ENCODE measurements at regions not wholly inside any gene's neighbourhood (a gene's known extent, or its start where the extent isn't known, plus 50 kb on each side); places are given as distances from the start of the nearest gene placed in this dataset.

DNA sequence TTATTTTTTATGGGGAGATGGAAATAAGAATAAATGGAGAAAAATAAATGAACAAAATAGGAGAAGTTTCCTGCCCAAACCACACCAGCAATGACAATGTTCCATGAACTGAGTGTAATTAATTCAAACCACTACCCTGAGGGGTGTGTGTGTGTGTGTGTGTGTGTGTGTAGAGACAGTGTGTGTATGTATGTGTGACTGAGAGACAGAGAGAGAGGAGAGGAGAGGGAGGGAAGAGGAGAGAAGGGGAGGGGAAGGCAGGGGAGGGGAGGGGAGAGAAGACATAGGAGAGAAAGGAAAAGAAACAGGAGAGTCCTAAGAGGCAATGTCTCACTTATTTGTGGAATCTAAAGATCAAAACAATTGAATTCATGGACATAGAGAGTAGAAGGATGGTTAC is 65.0 kb upstream of the POU2AF1 start:
- DNase-seq = no peak

DNA sequence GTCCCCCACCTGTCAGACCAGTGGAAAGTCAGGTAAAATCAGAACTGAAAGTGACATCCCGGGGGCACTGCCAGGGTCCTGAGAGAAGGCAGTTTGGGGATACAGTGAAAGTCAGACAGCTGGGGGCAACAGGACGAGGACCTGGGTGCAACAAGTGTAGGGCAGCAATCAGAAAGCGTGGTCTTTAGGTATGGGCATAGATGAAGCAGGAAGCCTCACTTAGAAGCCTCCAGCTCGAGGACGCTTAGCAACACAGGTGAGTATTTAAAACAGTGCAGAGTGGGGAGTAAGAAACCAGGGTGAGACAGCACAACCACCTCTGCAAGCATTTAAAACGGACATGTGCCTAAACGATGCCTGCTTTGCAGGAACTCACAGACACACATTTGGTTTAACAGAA is 64.6 kb upstream of the POU2AF1 start:
- peak; percentile 21 for DNase-seq

DNA sequence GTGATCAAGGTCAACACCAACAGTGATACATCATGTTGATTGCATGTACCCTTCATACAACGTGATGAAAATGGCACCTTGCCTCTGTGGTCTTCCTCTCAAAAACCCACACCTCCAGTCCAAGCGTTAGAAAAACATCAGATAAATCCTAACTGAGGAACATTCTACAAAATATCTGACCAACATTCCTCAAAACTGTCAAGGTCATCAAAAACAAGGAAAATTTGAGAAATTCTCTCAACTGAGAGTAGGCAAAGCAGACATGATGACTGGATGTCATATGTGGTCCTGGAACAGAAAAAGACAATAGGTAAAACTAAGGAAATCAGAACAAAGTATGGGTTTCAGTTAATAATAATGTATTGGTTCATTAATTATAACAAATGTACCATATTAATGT is 64.0 kb upstream of the POU2AF1 start:
- no peak for DNase-seq

DNA sequence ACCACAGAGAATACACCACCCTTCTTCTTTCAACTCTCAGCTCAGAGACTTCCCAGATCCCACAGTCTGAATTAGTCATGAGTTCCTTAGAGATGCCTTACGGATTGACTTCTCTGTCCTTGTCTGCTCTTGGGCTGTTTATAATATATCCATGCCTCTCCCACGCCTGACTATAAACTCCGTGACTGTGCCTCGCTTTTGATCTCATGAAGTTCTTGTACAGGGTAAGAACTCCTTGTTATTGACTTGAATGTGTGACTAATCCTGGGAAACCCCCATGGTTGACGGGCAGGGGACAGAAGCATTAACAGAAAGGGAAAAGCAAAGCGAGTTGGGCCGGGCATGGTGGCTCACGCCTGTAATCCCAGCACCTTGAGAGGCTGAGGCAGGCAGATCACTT is 62.4 kb upstream of the POU2AF1 start:
- no peak for DNase-seq

DNA sequence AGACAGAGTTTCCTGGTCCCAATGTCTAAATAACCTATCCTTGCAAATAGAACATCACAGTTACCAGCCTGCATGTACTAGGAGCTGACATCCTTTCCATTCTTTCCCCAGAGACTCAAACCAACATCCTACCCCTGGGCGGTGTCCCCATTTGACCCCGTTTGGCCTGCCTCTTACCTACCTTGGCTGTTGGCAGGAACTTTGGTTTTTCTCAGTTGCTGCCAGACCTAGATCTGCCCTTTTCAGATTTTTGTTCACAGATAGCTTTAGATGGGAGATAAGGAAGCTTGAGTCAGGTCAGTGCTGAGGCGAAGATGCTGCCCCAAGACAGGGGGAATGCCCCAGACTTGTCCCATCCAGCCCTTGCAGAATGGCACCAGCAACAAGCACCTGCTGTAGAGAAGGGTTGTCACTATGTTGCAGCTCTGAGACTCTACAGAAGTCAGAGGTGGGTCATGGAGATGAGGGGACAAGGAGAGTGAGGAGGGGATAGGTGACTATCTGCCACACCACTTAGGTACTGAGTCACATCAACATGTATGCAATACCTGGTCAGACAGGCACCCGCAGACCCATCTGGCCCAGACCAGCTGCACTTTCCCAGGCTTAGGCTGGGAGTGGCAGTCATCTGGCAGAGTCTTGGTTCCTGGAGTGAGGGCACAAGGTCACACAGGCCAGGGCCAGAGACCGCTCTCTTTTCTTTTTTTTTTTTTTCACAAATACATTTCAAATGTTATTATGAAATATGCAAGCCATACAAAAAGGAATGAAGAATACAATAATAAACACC is 61.5 kb upstream of the POU2AF1 start:
- no peak for DNase-seq

DNA sequence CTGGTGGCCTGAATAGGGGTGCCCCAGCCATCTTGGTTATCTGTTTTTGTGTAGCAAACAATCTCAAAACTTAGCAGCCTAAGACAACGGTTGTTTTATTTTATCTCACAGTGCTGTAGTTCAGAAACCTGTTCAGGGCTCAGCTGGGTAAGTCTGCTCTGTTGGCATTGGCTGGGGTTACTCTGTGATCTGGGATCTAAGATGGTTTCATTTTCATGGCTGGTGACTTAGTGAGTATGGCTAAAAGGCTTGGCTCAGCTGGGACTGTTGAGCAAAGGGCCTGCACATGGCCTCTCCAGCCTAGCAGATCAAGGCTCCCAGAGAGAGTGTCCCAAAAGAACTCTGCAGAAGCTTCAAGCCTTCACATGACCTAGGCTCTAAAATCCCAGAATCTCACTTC is 60.8 kb upstream of the POU2AF1 start:
- no peak for DNase-seq

DNA sequence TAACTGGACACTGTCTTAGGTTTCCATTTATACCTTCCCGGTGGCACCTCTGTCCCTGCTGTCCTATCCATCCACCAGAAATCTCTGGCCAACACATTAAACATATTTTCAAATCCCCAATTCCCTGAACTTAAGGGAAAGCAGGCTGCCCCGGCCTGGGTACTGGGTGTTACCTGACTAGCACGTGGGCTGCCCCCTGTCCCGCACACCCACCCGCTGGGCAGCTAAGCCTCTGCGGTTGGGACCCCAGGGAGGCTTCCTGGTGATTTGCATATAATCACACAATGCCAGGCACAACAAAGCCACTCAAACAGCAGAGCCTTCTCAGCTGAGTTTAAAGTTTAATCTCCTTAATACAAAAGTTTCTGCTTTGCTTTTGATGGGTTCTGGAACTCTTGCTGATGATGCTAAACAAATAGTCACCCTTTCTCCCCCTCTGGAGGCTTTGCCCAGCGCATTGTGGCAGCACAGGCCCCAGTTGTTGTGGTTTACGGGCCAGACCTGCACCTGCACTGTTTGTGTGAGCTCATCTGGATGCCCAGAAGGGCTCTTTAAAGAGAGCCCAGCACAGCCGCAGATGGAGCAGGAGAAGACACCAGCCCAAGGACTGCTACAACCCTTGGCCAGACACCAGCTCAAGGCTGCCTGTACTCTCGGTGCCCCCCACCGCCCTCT is 59.9 kb upstream of the POU2AF1 start:
- DNase-seq = peak; percentile 76

DNA sequence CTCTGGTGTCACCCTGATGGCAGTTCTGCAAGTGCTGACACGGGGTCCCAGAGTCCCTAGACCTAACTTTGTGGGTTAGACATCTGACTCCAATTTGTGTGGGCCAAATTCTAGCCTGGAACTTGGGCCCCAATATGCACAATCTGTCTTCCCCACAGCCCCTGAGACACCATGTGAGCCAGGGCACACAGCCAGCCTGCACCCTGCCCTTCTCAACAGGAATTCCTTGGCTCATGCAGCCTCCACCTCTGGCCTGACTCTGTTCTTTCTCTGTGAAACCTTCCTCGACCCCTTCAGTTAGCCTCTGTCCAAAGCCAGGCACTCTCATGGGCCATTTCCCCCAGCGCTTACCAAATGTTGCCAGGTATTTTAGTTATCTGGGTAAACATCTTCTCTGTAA is 59.1 kb upstream of the POU2AF1 start:
- DNase-seq = no peak

DNA sequence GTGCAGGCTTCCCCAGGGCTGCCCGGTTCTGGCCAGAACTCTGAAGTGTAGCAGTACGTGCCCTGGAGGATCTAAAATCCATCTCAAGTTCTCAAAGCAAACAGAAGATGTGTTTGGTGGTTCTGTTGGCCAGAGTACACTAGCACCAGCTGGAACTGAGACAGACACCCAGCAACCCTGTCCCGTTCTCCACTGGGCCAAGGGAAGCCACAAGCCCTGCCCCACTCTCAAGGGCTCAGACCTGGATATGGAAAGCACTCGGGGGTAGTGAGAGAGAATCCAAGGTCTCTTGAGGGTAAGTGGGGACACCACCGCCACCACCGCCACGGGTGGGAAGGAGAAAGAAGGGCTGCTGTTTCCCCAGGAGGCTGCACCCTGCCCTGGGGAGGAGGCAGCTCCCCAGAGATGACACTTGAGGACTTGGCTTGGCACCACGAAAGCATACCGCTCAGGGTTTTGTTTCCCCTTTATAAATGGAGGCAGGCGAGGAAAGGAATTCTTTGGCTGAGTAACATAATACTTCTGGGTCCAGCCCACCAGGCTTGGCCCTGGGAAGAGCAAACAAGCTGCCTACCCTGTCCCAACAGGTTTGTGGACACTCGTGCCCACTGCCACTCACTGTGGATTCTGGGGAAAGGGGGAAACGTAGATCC is 56.1 kb upstream of the POU2AF1 start:
- peak; percentile 85 for DNase-seq

DNA sequence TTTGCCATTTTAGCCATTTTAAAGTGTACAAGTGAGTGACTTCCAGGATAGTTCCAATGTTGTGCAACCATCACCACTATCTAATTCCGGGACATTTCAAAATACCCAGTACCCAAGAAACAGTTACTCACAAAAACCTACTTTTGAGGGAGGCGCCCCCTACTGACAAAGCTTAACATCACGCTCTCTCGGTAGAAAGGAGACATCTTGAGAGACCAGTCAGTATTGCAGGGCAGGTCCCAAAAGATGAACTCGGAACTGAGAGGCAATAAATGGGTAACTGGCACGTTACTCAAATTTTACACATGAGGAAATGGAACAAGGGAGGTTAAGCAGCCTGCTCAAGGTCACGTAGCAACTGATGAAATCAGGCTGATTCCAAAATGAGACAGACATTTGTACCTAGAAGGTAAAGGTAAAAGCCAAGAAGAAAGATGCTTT is 50.0 kb upstream of the POU2AF1 start:
- DNase-seq = peak; percentile 34
